Osteocyte (in vitro differentiated cells): ENCODE measurements at regions not wholly inside any gene's neighbourhood (a gene's known extent, or its start where the extent isn't known, plus 50 kb on each side); places are given as distances from the start of the nearest gene placed in this dataset.

Source experiments
- DNase-seq: peaks from one replicate; pipeline ENCODE4 v3.0.0; 2021; ENCODE audit warnings: mixed read lengths; ENCODE audit not compliant: unreplicated experiment; ENCODE audit errors: extremely low spot score
- H3K27ac Mint-ChIP-seq: one replicate; pipeline ENCODE4 v1.8.0; 2021; ENCODE audit warnings: mild to moderate bottlenecking, mixed read lengths; ENCODE audit not compliant: unreplicated experiment
- H3K27me3 Mint-ChIP-seq: one replicate; pipeline ENCODE4 v1.8.0; 2021; ENCODE audit warnings: mixed read lengths; ENCODE audit not compliant: unreplicated experiment
- H3K36me3 Mint-ChIP-seq: one replicate; pipeline ENCODE4 v1.8.0; 2021; ENCODE audit warnings: mixed read lengths; ENCODE audit not compliant: unreplicated experiment
- H3K4me1 Mint-ChIP-seq: one replicate; pipeline ENCODE4 v1.8.0; 2021; ENCODE audit warnings: mixed read lengths; ENCODE audit not compliant: unreplicated experiment
- H3K4me3 Mint-ChIP-seq: one replicate; pipeline ENCODE4 v1.8.0; 2021; ENCODE audit warnings: mild to moderate bottlenecking, moderate library complexity, mixed read lengths; ENCODE audit not compliant: unreplicated experiment
- H3K9me3 Mint-ChIP-seq: one replicate; pipeline ENCODE4 v1.8.0; 2021; ENCODE audit warnings: mixed read lengths; ENCODE audit not compliant: unreplicated experiment
- CTCF ChIP-seq: fragments of 200-600 bp; sonication (generic); IDR thresholded peaks from 2 replicates; pipeline ENCODE4 v1.5.0; 2021; ENCODE audit warnings: antibody characterized with exemption, mild to moderate bottlenecking, moderate library complexity

GRCh38 chr18:40094441-40094840 is 1860.6 kb upstream of the PIK3C3 start:
- Mint-ChIP-seq H3K4me3 (no peak overlapping the region), H3K4me1 (no peaks in the 10 kb centered on the region), H3K27me3 (peaks cover 20% of the 10 kb centered on the region), H3K9me3 (no peaks in the 10 kb centered on the region), H3K36me3 (no peaks in the 10 kb centered on the region), H3K27ac (no peak overlapping the region)
- no peak for DNase-seq
- TF ChIP-seq CTCF = no peak

- no peak for TF ChIP-seq CTCF
- H3K36me3 Mint-ChIP-seq = no peaks in the 10 kb centered on the region
- peaks cover 24% of the 10 kb centered on the region for H3K27me3 Mint-ChIP-seq
- no peak overlapping the region for H3K4me3 Mint-ChIP-seq
- H3K4me1 Mint-ChIP-seq = no peaks in the 10 kb centered on the region
- no peaks in the 10 kb centered on the region for H3K9me3 Mint-ChIP-seq
- no peak for DNase-seq
- no peak overlapping the region for H3K27ac Mint-ChIP-seq
Observed at GRCh38 chr18:40088130-40088529, 1866.9 kb upstream of the PIK3C3 start.

- TF ChIP-seq CTCF = no peak
- DNase-seq = no peak
- Mint-ChIP-seq H3K4me1 (no peaks in the 10 kb centered on the region), H3K4me3 (no peak overlapping the region), H3K9me3 (no peaks in the 10 kb centered on the region), H3K27me3 (peaks cover 4% of the 10 kb centered on the region), H3K27ac (no peak overlapping the region), H3K36me3 (no peaks in the 10 kb centered on the region)
Observed at GRCh38 chr18:40079786-40080185, 1875.2 kb upstream of the PIK3C3 start.

- Mint-ChIP-seq H3K4me1 (no peaks in the 10 kb centered on the region), H3K27me3 (peaks cover 8% of the 10 kb centered on the region), H3K36me3 (no peaks in the 10 kb centered on the region), H3K4me3 (no peak overlapping the region), H3K27ac (no peak overlapping the region), H3K9me3 (peaks cover 4% of the 10 kb centered on the region)
- DNase-seq = no peak
- TF ChIP-seq CTCF = no peak
Observed at GRCh38 chr18:40075616-40076015, 1879.4 kb upstream of the PIK3C3 start.

- H3K27me3 Mint-ChIP-seq = peaks cover 4% of the 10 kb centered on the region
- no peak overlapping the region for H3K27ac Mint-ChIP-seq
- no peaks in the 10 kb centered on the region for H3K4me1 Mint-ChIP-seq
- TF ChIP-seq CTCF = no peak
- H3K4me3 Mint-ChIP-seq = no peak overlapping the region
- no peaks in the 10 kb centered on the region for H3K36me3 Mint-ChIP-seq
- DNase-seq = no peak
- H3K9me3 Mint-ChIP-seq = peaks cover 4% of the 10 kb centered on the region
Observed at GRCh38 chr18:40072761-40073160, 1882.3 kb upstream of the PIK3C3 start.
